Activated T-helper 2 cell treated with anti-CD3 and anti-CD28 coated beads, Interferon-gamma antibody, Interleukin-2, Interleukin-4, amounts not matched to agents 10 μg/mL and 5 μg/mL and 100 μg/mL, durations not matched to agents 14 hours and 24 hours and 36 hours (primary cell): ENCODE measurements at regions not wholly inside any gene's neighbourhood (a gene's known extent, or its start where the extent isn't known, plus 50 kb on each side); places are given as distances from the start of the nearest gene placed in this dataset.

ENCODE experiments used
- DNase-seq: peaks from one replicate; pipeline ENCODE4 v3.0.0; 2021; ENCODE audit warnings: low spot score
- H3K27ac Mint-ChIP-seq: one replicate; pipeline ENCODE4 v1.8.0; 2021; ENCODE audit warnings: mixed read lengths
- H3K27me3 Mint-ChIP-seq: one replicate; pipeline ENCODE4 v1.8.0; 2021; ENCODE audit warnings: low read depth, mixed read lengths
- H3K36me3 Mint-ChIP-seq: one replicate; pipeline ENCODE4 v1.8.0; 2021; ENCODE audit warnings: low read depth, mixed read lengths
- H3K4me1 Mint-ChIP-seq: one replicate; pipeline ENCODE4 v1.8.0; 2021; ENCODE audit warnings: low read depth, mixed read lengths
- H3K4me3 Mint-ChIP-seq: one replicate; pipeline ENCODE4 v1.8.0; 2021; ENCODE audit warnings: low read depth, mild to moderate bottlenecking, moderate library complexity, mixed read lengths
- H3K9me3 Mint-ChIP-seq: one replicate; pipeline ENCODE4 v1.8.0; 2021; ENCODE audit warnings: mixed read lengths
- intact Hi-C: fragments of 100-400 bp; cut with micrococcal nuclease; formaldehyde crosslinking; loops from one replicate; pipeline ENCODE4 v1.15.1; 2023

DNA sequence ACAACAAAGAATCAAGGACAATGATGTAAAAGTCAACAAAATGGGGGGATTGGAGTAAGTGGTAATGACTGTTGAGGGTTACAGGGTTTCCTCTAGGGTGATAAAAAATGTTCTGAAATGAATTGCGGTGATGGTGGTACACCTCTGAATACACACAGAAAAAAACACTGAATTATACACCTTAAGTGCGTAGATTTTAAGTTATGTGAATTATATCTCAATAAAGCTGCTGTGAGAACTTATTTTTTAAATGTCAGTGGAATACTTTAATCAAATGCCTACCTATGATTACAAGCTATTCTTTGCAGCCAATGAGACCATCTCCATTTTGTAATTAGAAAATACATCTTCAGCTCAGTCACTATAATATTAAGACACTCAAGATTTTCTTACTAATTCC lies 53.5 kb downstream of the ZNF608 start:
- DNase-seq: no peak
- H3K27me3 Mint-ChIP-seq: no peaks in the 10 kb centered on the region
- no peak overlapping the region for H3K4me3 Mint-ChIP-seq
- no peaks in the 10 kb centered on the region for H3K4me1 Mint-ChIP-seq
- no peaks in the 10 kb centered on the region for H3K9me3 Mint-ChIP-seq
- intact Hi-C loops: no loop called here
- H3K36me3 Mint-ChIP-seq: no peaks in the 10 kb centered on the region
- no peak overlapping the region for H3K27ac Mint-ChIP-seq

GRCh38 chr5:124692324-124692723 lies 54.1 kb downstream of the ZNF608 start:
- Mint-ChIP-seq H3K4me1 (no peaks in the 10 kb centered on the region), H3K27ac (no peak overlapping the region), H3K9me3 (no peaks in the 10 kb centered on the region), H3K27me3 (no peaks in the 10 kb centered on the region), H3K4me3 (no peak overlapping the region), H3K36me3 (no peaks in the 10 kb centered on the region)
- no peak for DNase-seq
- intact Hi-C loops: no loop called here

GRCh38 chr5:124689653-124690052 lies 56.8 kb downstream of the ZNF608 start:
- Mint-ChIP-seq H3K36me3 (no peaks in the 10 kb centered on the region), H3K27me3 (no peaks in the 10 kb centered on the region), H3K4me3 (no peak overlapping the region), H3K27ac (no peak overlapping the region), H3K4me1 (no peaks in the 10 kb centered on the region), H3K9me3 (no peaks in the 10 kb centered on the region)
- intact Hi-C loops: no loop called here
- no peak for DNase-seq

DNA sequence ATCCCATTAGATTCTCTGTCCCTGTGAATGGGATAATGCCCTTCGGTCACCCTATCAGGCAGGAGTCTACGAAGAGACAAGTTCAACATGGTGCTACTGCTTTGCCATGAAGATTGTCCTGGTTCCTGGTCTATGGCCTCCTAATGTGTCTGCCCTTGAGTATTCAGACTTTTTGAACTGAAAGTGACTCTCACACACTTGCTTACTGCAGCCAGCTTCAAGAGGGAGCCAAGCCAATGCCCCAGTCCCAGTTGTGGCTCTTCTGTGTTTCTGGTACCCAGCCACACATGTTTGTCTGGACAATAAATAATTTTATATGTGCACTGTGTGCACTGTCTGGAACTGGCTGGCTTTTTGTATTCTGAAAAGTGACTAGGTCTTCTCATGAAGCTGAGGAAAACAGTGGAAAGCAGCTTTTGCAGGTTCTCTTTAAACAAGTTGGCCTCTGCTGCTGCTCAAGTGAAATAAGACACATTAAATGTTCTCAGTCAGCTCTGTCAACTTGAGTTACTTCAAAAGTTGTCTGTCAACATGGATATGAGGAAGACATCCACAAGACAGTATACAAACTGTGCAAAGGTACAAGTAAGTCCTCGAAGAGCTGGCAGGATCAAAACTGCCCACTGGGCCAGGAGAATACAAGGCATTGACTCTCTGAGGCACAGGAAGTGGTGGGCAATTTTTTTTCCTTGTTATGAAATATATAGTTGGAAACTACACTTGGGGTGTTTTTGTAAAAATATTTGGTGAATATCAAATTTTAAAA lies 60.0 kb downstream of the ZNF608 start:
- Mint-ChIP-seq H3K27me3 (no peaks in the 10 kb centered on the region), H3K4me1 (no peaks in the 10 kb centered on the region), H3K36me3 (no peaks in the 10 kb centered on the region), H3K9me3 (no peaks in the 10 kb centered on the region), H3K4me3 (no peak overlapping the region), H3K27ac (no peak overlapping the region)
- no peak for DNase-seq
- intact Hi-C loops: no loop called here

GRCh38 chr5:124685404-124685930 lies 61.0 kb downstream of the ZNF608 start:
- no peaks in the 10 kb centered on the region for H3K4me1 Mint-ChIP-seq
- H3K36me3 Mint-ChIP-seq: no peaks in the 10 kb centered on the region
- no peaks in the 10 kb centered on the region for H3K9me3 Mint-ChIP-seq
- H3K4me3 Mint-ChIP-seq: no peak overlapping the region
- intact Hi-C loops: no loop called here
- no peak overlapping the region for H3K27ac Mint-ChIP-seq
- H3K27me3 Mint-ChIP-seq: no peaks in the 10 kb centered on the region
- no peak for DNase-seq

DNA sequence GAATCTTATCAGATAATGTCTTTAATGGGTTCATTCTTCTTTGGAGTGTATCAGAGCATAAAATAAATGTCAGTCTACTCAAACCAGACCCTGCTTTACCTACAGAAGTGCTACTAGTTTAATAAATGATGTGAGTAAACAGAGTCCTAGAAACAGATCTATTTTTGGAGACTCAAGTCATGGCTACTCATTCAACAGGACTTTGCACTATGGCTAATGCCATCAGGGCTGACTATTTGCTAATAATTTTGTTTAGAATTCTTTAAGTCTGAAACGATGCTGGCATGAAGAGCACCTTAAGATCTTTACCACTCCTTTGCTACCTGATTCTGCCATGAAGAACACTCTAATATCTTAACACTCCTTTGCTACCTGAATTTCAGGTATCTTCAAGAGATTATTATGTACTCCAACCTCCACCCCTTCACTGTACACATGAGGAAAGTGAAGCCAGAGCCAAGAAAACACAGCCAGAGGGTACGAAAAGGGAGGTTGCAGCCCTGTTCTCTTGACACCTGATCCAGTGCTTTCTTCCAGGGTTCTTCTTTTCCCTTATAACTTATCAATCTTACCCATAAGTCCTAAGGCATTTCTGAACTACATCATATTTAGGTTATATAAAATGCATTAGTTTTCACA lies 62.4 kb downstream of the ZNF608 start:
- H3K4me3 Mint-ChIP-seq: no peak overlapping the region
- H3K9me3 Mint-ChIP-seq: no peaks in the 10 kb centered on the region
- H3K4me1 Mint-ChIP-seq: no peaks in the 10 kb centered on the region
- intact Hi-C loops: no loop called here
- no peaks in the 10 kb centered on the region for H3K36me3 Mint-ChIP-seq
- H3K27me3 Mint-ChIP-seq: no peaks in the 10 kb centered on the region
- H3K27ac Mint-ChIP-seq: no peak overlapping the region
- DNase-seq: no peak

DNA sequence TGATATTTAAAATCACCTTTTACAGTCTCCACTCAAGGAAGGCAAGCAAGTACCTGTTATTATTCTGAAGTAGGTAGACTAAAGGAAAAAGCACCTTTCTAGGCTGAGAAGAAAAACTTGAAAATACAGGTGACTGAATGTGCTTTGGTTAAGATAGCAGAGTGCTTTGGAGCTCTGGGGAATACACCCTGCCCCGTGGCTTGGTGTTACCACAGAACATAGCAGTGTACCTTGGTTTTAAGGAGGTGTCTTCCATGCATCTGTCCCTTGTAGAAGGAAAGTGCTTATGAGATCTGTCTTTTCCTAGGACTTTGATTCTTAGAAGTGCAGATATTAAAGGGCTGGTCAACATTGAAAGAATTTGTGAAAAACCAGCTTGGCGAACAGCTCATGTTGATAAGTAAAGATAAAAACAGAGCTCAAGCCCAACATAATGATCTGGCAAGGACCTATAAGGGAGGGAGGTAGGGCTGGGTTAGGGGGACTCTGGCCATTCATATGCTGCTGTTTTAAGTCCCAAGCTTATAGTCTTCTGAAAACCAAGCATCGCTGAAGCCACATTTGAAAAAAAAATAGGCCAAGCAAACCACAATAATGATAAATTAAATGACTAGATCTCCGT lies 66.8 kb downstream of the ZNF608 start:
- Mint-ChIP-seq H3K4me3 (no peak overlapping the region), H3K27ac (no peak overlapping the region), H3K9me3 (no peaks in the 10 kb centered on the region), H3K27me3 (no peaks in the 10 kb centered on the region), H3K36me3 (no peaks in the 10 kb centered on the region), H3K4me1 (no peaks in the 10 kb centered on the region)
- intact Hi-C loops: no loop called here
- DNase-seq: no peak

GRCh38 chr5:124678922-124679519 lies 67.4 kb downstream of the ZNF608 start:
- intact Hi-C loops: no loop called here
- Mint-ChIP-seq H3K4me1 (no peaks in the 10 kb centered on the region), H3K27me3 (no peaks in the 10 kb centered on the region)

DNA sequence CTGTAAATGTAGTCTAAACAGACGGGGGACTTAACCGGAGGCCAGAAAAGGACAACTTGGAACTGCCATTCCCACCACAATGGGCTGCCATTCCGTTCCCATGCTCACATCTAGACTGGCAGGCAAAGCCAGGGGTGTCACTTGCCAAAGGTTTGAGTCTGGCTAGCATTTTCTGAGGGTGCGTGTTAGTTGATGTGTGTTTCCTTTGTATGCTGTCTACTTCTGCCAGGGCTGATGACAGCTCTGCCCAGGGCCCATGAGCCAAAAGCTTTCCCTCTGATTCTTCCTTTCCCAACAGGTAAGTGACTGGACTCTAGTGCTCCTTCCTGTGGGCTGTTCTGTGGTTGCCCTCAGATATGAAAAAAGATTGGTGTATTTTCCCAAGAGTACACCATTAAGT lies 68.0 kb downstream of the ZNF608 start:
- H3K27me3 Mint-ChIP-seq: no peaks in the 10 kb centered on the region

More at GRCh38 chr5:124678922-124679519, 67.4 kb downstream of the ZNF608 start:
- H3K4me3 Mint-ChIP-seq: no peak overlapping the region
- DNase-seq: no peak
- H3K9me3 Mint-ChIP-seq: no peaks in the 10 kb centered on the region
- no peaks in the 10 kb centered on the region for H3K36me3 Mint-ChIP-seq
- H3K27ac Mint-ChIP-seq: no peak overlapping the region

GRCh38 chr5:124677374-124678351 lies 68.8 kb downstream of the ZNF608 start:
- no peaks in the 10 kb centered on the region for H3K4me1 Mint-ChIP-seq
- no peaks in the 10 kb centered on the region for H3K9me3 Mint-ChIP-seq
- H3K4me3 Mint-ChIP-seq: no peak overlapping the region
- no peak for DNase-seq
- intact Hi-C loops: no loop called here
- no peak overlapping the region for H3K27ac Mint-ChIP-seq
- H3K36me3 Mint-ChIP-seq: no peaks in the 10 kb centered on the region
- no peaks in the 10 kb centered on the region for H3K27me3 Mint-ChIP-seq

More for the DNA sequence above, 68.0 kb downstream of the ZNF608 start:
- no peak overlapping the region for H3K4me3 Mint-ChIP-seq
- intact Hi-C loops: no loop called here
- H3K9me3 Mint-ChIP-seq: no peaks in the 10 kb centered on the region
- H3K27ac Mint-ChIP-seq: no peak overlapping the region
- no peaks in the 10 kb centered on the region for H3K4me1 Mint-ChIP-seq
- no peak for DNase-seq
- H3K36me3 Mint-ChIP-seq: no peaks in the 10 kb centered on the region

- Mint-ChIP-seq H3K27me3 (no peaks in the 10 kb centered on the region), H3K4me1 (no peaks in the 10 kb centered on the region), H3K4me3 (no peak overlapping the region), H3K27ac (no peak overlapping the region), H3K36me3 (no peaks in the 10 kb centered on the region), H3K9me3 (no peaks in the 10 kb centered on the region)
- intact Hi-C loops: no loop called here
- no peak for DNase-seq
Observed at GRCh38 chr5:124675931-124676846, 70.2 kb downstream of the ZNF608 start.
